Caco-2 (cell line): ENCODE measurements at regions not wholly inside any gene's neighbourhood (a gene's known extent, or its start where the extent isn't known, plus 50 kb on each side); places are given as distances from the start of the nearest gene placed in this dataset.

ENCODE experiments used
- BruUV-seq: library from RNA; stranded (reverse); fragments of 400-500 nt; replicated peaks from 2 replicates; lab custom pipeline; 2021; lab: Mats Ljungman, UMichigan
- CTCF ChIA-PET: fragments of 300-600 bp; sonication (Branson Sonifier 250); formaldehyde crosslinking; loops from one replicate; lab custom pipeline; 2022; ENCODE audit warnings: antibody characterized with exemption; lab: Charles Lee
- POLR2A ChIA-PET: fragments of 300-600 bp; sonication (Branson Sonifier 250); formaldehyde crosslinking; loops from one replicate; lab custom pipeline; 2022; ENCODE audit warnings: antibody characterized with exemption; lab: Charles Lee
- DNase-seq, 2 experiments: peaks; one replicate each; pipeline versions ENCODE4 v3.0.0 to v3.0.0-alpha.2; 2020 to 2022
- H3K27me3 ChIP-seq: replicated peaks from 2 replicates; pipeline ENCODE4 v1.6.0; 2011; ENCODE audit warnings: low read length; ENCODE audit not compliant: control insufficient read depth, insufficient read depth
- H3K36me3 ChIP-seq: 2 replicates; pipeline ENCODE4 v1.5.1; 2011; ENCODE audit warnings: low read length; ENCODE audit not compliant: control insufficient read depth, insufficient read depth
- H3K4me1 ChIP-seq: fragments of 250-450 bp; sonication (Bioruptor Pico); 2 replicates; pipeline ENCODE4 v1.5.1; 2020; ENCODE audit warnings: mild to moderate bottlenecking
- H3K4me3 ChIP-seq: 2 replicates; pipeline ENCODE4 v1.5.1; 2011; ENCODE audit warnings: low read depth, mild to moderate bottlenecking, control low read depth, low read length
- H3K9me3 ChIP-seq: fragments of 250-450 bp; sonication (Bioruptor Pico); 2 replicates; pipeline ENCODE4 v1.5.1; 2020; ENCODE audit warnings: mild to moderate bottlenecking, moderate library complexity
- H3K27ac Mint-ChIP-seq: one replicate; pipeline ENCODE4 v1.8.0; 2022; ENCODE audit warnings: mixed read lengths; ENCODE audit not compliant: unreplicated experiment
- H3K27me3 Mint-ChIP-seq: one replicate; pipeline ENCODE4 v1.8.0; 2022; ENCODE audit warnings: mixed read lengths; ENCODE audit not compliant: insufficient read depth, unreplicated experiment
- H3K36me3 Mint-ChIP-seq: one replicate; pipeline ENCODE4 v1.8.0; 2022; ENCODE audit warnings: mild to moderate bottlenecking, mixed read lengths; ENCODE audit not compliant: insufficient read depth, unreplicated experiment
- H3K4me1 Mint-ChIP-seq: one replicate; pipeline ENCODE4 v1.8.0; 2022; ENCODE audit warnings: low read depth, mixed read lengths; ENCODE audit not compliant: unreplicated experiment
- H3K4me3 Mint-ChIP-seq: one replicate; pipeline ENCODE4 v1.8.0; 2022; ENCODE audit warnings: mild to moderate bottlenecking, moderate library complexity, mixed read lengths; ENCODE audit not compliant: unreplicated experiment
- H3K9me3 Mint-ChIP-seq: one replicate; pipeline ENCODE4 v1.8.0; 2022; ENCODE audit warnings: mixed read lengths; ENCODE audit not compliant: unreplicated experiment
- intact Hi-C: fragments of 100-400 bp; cut with micrococcal nuclease; formaldehyde crosslinking; loops from one replicate; pipeline ENCODE4 v1.10.0; 2022; ENCODE audit not compliant: unreplicated experiment
- TF ChIP-seq, protein P1 (sequence below), 2 experiments: fragments of 200-600 bp in 1 of 2; IDR thresholded peaks; 1 replicate in 1 of 2; 2 replicates in 1 of 2; pipeline versions ENCODE4 v1.5.1 to v1.8.0; 2011 to 2022; ENCODE audit warnings: antibody characterized with exemption in 1 of 2, control low read depth in 1 of 2, inconsistent platforms in 1 of 2, low read depth in 1 of 2, low read length in 1 of 2, mild to moderate bottlenecking in 1 of 2, moderate library complexity in 1 of 2; ENCODE audit not compliant: insufficient read depth in 1 of 2, severe bottlenecking in 1 of 2, unreplicated experiment in 1 of 2

DNA sequence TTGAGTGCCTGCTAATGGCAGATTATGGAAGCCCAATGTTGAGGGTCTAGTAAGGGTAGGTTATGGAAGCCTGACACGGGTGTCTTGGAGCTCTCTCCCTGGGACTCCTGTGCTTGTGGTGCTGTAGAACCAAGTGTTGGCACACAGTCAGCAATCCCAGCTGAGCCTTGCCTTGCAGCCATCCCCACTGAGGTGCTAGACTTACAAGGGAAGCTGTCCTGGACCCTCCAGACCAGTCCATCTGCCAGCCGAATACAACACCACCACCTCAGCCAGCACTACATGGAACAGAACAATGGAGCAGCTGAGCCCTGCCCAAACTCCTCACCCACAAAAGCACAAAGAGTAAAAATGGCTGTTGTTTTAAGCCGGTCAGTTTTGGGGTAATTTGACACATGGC lies 90.5 kb upstream of the DNAH5 start:
- H3K4me3 ChIP-seq: no peak overlapping the region
- TF ChIP-seq, protein P1, sequence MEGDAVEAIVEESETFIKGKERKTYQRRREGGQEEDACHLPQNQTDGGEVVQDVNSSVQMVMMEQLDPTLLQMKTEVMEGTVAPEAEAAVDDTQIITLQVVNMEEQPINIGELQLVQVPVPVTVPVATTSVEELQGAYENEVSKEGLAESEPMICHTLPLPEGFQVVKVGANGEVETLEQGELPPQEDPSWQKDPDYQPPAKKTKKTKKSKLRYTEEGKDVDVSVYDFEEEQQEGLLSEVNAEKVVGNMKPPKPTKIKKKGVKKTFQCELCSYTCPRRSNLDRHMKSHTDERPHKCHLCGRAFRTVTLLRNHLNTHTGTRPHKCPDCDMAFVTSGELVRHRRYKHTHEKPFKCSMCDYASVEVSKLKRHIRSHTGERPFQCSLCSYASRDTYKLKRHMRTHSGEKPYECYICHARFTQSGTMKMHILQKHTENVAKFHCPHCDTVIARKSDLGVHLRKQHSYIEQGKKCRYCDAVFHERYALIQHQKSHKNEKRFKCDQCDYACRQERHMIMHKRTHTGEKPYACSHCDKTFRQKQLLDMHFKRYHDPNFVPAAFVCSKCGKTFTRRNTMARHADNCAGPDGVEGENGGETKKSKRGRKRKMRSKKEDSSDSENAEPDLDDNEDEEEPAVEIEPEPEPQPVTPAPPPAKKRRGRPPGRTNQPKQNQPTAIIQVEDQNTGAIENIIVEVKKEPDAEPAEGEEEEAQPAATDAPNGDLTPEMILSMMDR (IDR thresholded peaks at IDR 0.05; ENCODE audit: insufficient read depth in 1 of 2, low read depth in 1 of 2, low read length in 1 of 2, severe bottlenecking in 1 of 2, unreplicated experiment in 1 of 2): no peak
- Mint-ChIP-seq H3K36me3 (no peaks in the 10 kb centered on the region), H3K27ac (peak overlapping the region; percentile 89), H3K4me1 (peaks cover 12% of the 10 kb centered on the region), H3K4me3 (no peak overlapping the region), H3K9me3 (no peaks in the 10 kb centered on the region), H3K27me3 (no peaks in the 10 kb centered on the region)
- ChIA-PET CTCF (interaction anchor here (0.8 kb wide), 1 partner anchor 235 kb away, joined by 3 read pairs; no protein-coding TSS in a partner anchor), POLR2A (no interaction called here)
- H3K27me3 ChIP-seq: no peaks in the 10 kb centered on the region
- intact Hi-C loops: no loop called here
- H3K4me1 ChIP-seq: peaks cover 57% of the 10 kb centered on the region
- no TSS peak for BruUV-seq
- H3K9me3 ChIP-seq: no peaks in the 10 kb centered on the region
- no peak for DNase-seq
- H3K36me3 ChIP-seq: no peaks in the 10 kb centered on the region

DNA sequence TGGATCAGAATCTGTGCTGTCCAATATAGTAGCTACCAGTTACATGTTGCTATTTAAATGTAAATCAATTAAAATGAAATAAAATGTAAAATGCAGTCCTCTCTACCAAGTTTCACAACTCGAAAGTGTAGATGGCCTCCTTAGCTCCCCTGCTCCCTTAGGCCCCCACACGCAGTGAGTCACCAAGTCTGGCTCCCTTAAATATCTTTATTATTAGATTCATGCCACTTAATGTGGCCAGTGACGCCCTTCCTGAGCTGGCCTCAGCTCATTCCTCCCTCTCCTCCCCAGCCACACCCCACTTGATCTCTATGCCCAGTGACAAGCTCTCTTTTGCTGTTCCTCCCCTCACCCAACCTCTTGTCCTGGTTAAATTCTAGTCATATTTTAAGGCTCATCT lies 88.4 kb upstream of the DNAH5 start:
- no peak overlapping the region for H3K27ac Mint-ChIP-seq
- H3K4me3 Mint-ChIP-seq: no peak overlapping the region
- BruUV-seq: no TSS peak
- Histone ChIP-seq H3K4me3 (no peak overlapping the region), H3K4me1 (peaks cover 37% of the 10 kb centered on the region), H3K36me3 (no peaks in the 10 kb centered on the region), H3K27me3 (no peaks in the 10 kb centered on the region), H3K9me3 (no peaks in the 10 kb centered on the region)
- TF ChIP-seq, protein P1 (IDR thresholded peaks at IDR 0.05; ENCODE audit: insufficient read depth in 1 of 2, low read depth in 1 of 2, low read length in 1 of 2, severe bottlenecking in 1 of 2, unreplicated experiment in 1 of 2): no peak
- CTCF ChIA-PET: interaction anchor here (0.5 kb wide), 1 partner anchor 315 kb away, joined by 5 read pairs; no protein-coding TSS in a partner anchor
- peaks cover 12% of the 10 kb centered on the region for H3K4me1 Mint-ChIP-seq
- H3K9me3 Mint-ChIP-seq: no peaks in the 10 kb centered on the region
- DNase-seq: no peak
- H3K36me3 Mint-ChIP-seq: no peaks in the 10 kb centered on the region
- POLR2A ChIA-PET: no interaction called here
- intact Hi-C loops: no loop called here
- no peaks in the 10 kb centered on the region for H3K27me3 Mint-ChIP-seq

DNA sequence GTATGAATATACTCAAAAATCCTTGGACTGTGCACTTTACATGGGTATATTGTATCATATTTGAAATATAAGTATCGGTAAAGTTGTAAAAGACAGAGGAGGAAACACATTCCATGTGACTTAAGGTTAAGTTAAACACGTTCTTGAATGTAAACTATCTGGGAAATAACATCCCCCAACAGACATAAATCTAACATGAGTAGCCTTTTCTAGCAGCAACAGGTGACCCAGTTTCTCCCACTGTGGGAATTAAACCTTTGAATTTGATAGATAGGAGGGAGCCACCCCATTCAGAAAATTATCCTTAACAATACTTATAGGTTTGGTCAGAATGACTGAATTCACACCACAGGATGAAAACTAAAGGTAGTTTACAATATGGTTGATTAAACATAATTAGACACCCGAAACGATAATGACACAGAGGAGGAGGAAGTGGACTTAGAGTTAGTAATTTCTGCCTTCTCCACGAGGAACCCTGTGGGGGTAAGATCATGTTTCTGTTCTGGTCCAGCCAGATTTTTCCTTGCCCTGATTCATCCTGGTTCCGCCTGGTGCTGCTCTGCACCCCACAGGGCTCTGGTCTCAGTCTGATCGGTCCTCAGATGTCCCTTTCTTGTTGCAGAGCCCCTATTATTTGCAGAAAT lies 84.6 kb upstream of the DNAH5 start:
- DNase-seq: no peak

More for the DNA sequence above, 84.6 kb upstream of the DNAH5 start:
- Histone ChIP-seq H3K4me3 (no peak overlapping the region), H3K4me1 (peaks cover 16% of the 10 kb centered on the region), H3K36me3 (no peaks in the 10 kb centered on the region), H3K27me3 (no peaks in the 10 kb centered on the region), H3K9me3 (no peaks in the 10 kb centered on the region)
- Mint-ChIP-seq H3K27ac (no peak overlapping the region), H3K9me3 (no peaks in the 10 kb centered on the region), H3K36me3 (no peaks in the 10 kb centered on the region), H3K27me3 (no peaks in the 10 kb centered on the region), H3K4me3 (no peak overlapping the region), H3K4me1 (no peaks in the 10 kb centered on the region)
- TF ChIP-seq, protein P1 (IDR thresholded peaks at IDR 0.05; ENCODE audit: insufficient read depth in 1 of 2, low read depth in 1 of 2, low read length in 1 of 2, severe bottlenecking in 1 of 2, unreplicated experiment in 1 of 2): no peak
- CTCF ChIA-PET: no interaction called here
- no TSS peak for BruUV-seq
- POLR2A ChIA-PET: no interaction called here
- intact Hi-C loops: no loop called here
